KBM-7 (cell line): ENCODE measurements at regions not wholly inside any gene's neighbourhood (a gene's known extent, or its start where the extent isn't known, plus 50 kb on each side); places are given as distances from the start of the nearest gene placed in this dataset.

ENCODE experiments used
- DNase-seq: peaks from one replicate; pipeline ENCODE4 v3.0.0-alpha.2; 2015
- in situ Hi-C: fragments of 300-500 bp; cut with MboI; formaldehyde crosslinking; loops from 2 replicates; pipeline ENCODE4 v1.14.3; 2020; ENCODE audit warnings: low sequenced_read_pairs, low pct_unique_long_range_greater_than_20kb, mixed read lengths

- in situ Hi-C loops: no loop called here
- DNase-seq: peak; percentile 49
Observed at GRCh38 chr20:50335105-50335504, 144.5 kb downstream of the CEBPB start.

- in situ Hi-C loops: no loop called here
- no peak for DNase-seq
Observed at GRCh38 chr20:50335866-50336265, 145.2 kb downstream of the CEBPB start.

- in situ Hi-C loops: no loop called here
- no peak for DNase-seq
Observed at GRCh38 chr20:50336661-50337060, 146.0 kb downstream of the CEBPB start.

- no peak for DNase-seq
- in situ Hi-C loops: no loop called here
Observed at GRCh38 chr20:50337521-50338466, 147.2 kb downstream of the CEBPB start.

- in situ Hi-C loops: no loop called here
- peak; percentile 88 for DNase-seq
Observed at GRCh38 chr20:50338479-50339391, 148.1 kb downstream of the CEBPB start.

- in situ Hi-C loops: no loop called here
- DNase-seq: no peak
Observed at GRCh38 chr20:50339466-50339901, 148.9 kb downstream of the CEBPB start.

- DNase-seq: no peak
- in situ Hi-C loops: no loop called here
Observed at GRCh38 chr20:50340541-50340940, 149.9 kb downstream of the CEBPB start.

- no peak for DNase-seq
- in situ Hi-C loops: no loop called here
Observed at GRCh38 chr20:50341050-50341449, 150.4 kb downstream of the CEBPB start.

GRCh38 chr20:50341880-50342637, 151.4 kb downstream of the CEBPB start:
- DNase-seq: no peak
- in situ Hi-C loops: no loop called here

GRCh38 chr20:50342638-50343102, 152.0 kb downstream of the CEBPB start:
- no peak for DNase-seq
- in situ Hi-C loops: no loop called here

GRCh38 chr20:50343125-50343489, 152.5 kb downstream of the CEBPB start:
- in situ Hi-C loops: no loop called here
- DNase-seq: no peak

GRCh38 chr20:50343490-50344179, 153.0 kb downstream of the CEBPB start:
- DNase-seq: no peak
- in situ Hi-C loops: no loop called here

GRCh38 chr20:50344232-50345071, 153.8 kb downstream of the CEBPB start:
- in situ Hi-C loops: no loop called here
- DNase-seq: peak; percentile 46

GRCh38 chr20:50345712-50346373, 155.2 kb downstream of the CEBPB start:
- DNase-seq: no peak
- in situ Hi-C loops: no loop called here

- in situ Hi-C loops: no loop called here
- DNase-seq: peak; percentile 60
Observed at GRCh38 chr20:50346374-50347283, 156.0 kb downstream of the CEBPB start.

GRCh38 chr20:50347284-50348063, 156.8 kb downstream of the CEBPB start:
- in situ Hi-C loops: no loop called here
- DNase-seq: no peak
